Left lung (tissue), 4 donors: ENCODE measurements at regions not wholly inside any gene's neighbourhood (a gene's known extent, or its start where the extent isn't known, plus 50 kb on each side); places are given as distances from the start of the nearest gene placed in this dataset.

ENCODE experiments used
- ATAC-seq: fragments of 200-7000 bp; cut with Tn5 transposase; one replicate; pipeline ENCODE4 v1.9.1; 2020; ENCODE audit warnings: moderate library complexity
- DNase-seq, 4 donors: peaks; one replicate each; pipeline ENCODE4 v3.0.0-alpha.2; 2013 to 2020
- H3K27ac ChIP-seq, 2 donors: fragments of 200-600 bp; sonication (generic) in 1 of 2; one replicate each; pipeline versions ENCODE4 v1.5.0 to v1.8.0; 2020 to 2021
- H3K27me3 ChIP-seq, 2 donors: fragments of 200-600 bp; sonication (generic) in 1 of 2; one replicate each; pipeline versions ENCODE4 v1.5.0 to v1.8.0; 2020 to 2021
- H3K36me3 ChIP-seq, 2 donors: fragments of 200-600 bp; sonication (generic) in 1 of 2; one replicate each; pipeline versions ENCODE4 v1.5.0 to v1.8.0; 2020 to 2021
- H3K4me1 ChIP-seq, 2 donors: fragments of 200-600 bp; one replicate each; pipeline ENCODE4 v1.8.0; 2021
- H3K4me3 ChIP-seq, 2 donors: fragments of 200-600 bp; sonication (generic) in 1 of 2; one replicate each; pipeline versions ENCODE4 v1.5.0 to v1.8.0; 2020 to 2021; ENCODE audit warnings: mild to moderate bottlenecking in 1 of 2
- H3K9me3 ChIP-seq, 2 donors: fragments of 200-600 bp; sonication (generic) in 1 of 2; one replicate each; pipeline versions ENCODE4 v1.5.0 to v1.8.0; 2020 to 2021
- intact Hi-C, 2 donors: fragments of 100-400 bp; cut with DNase I; formaldehyde crosslinking; loops; one replicate each; pipeline versions ENCODE4 v1.11.2 to v1.14.2; 2022
- TF ChIP-seq, protein P1 (sequence below), 2 donors: fragments of 200-600 bp; sonication (generic) in 1 of 2; IDR thresholded peaks; one replicate each; pipeline versions ENCODE4 v1.5.0 to v1.8.0; 2021; ENCODE audit warnings: antibody characterized with exemption in 2 of 2
- donor health status: DM: no; HTN: yes; CAD: no.
- donor health status: DM: no; HTN: no; CAD: no.

GRCh38 chr1:114318961-114319360 is 165.3 kb upstream of the SYT6 start:
- ATAC-seq (no peak), DNase-seq (no peak)
- no peaks in the 10 kb centered on the region for H3K4me1 ChIP-seq
- TF ChIP-seq, protein P1, sequence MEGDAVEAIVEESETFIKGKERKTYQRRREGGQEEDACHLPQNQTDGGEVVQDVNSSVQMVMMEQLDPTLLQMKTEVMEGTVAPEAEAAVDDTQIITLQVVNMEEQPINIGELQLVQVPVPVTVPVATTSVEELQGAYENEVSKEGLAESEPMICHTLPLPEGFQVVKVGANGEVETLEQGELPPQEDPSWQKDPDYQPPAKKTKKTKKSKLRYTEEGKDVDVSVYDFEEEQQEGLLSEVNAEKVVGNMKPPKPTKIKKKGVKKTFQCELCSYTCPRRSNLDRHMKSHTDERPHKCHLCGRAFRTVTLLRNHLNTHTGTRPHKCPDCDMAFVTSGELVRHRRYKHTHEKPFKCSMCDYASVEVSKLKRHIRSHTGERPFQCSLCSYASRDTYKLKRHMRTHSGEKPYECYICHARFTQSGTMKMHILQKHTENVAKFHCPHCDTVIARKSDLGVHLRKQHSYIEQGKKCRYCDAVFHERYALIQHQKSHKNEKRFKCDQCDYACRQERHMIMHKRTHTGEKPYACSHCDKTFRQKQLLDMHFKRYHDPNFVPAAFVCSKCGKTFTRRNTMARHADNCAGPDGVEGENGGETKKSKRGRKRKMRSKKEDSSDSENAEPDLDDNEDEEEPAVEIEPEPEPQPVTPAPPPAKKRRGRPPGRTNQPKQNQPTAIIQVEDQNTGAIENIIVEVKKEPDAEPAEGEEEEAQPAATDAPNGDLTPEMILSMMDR (IDR thresholded peaks at IDR 0.05) = no peak
- no peaks in the 10 kb centered on the region for H3K27me3 ChIP-seq
- H3K27ac ChIP-seq = no peak overlapping the region
- H3K36me3 ChIP-seq = no peaks in the 10 kb centered on the region
- no peaks in the 10 kb centered on the region for H3K9me3 ChIP-seq
- no peak overlapping the region for H3K4me3 ChIP-seq
- intact Hi-C loops = no loop called here

DNA sequence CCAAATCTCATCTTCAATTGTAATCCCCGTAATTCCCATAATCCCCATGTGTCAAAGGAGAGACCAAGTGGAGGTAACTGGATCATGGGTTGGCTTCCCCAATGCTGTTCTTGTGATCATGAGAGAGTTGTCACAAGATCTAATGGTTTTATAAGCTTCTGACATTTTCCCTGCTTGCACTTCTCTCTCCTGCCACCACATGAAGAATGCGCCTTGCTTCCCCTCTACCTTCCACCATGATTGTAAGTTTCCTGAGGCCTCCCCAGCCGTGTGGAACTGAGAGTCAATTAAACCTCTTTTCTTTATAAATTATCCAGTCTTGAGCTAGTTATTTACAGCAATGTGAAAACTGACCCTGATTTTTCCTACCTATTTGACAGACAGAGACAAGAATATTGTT is 162.5 kb upstream of the SYT6 start:
- Histone ChIP-seq H3K36me3 (no peaks in the 10 kb centered on the region), H3K4me3 (no peak overlapping the region), H3K27me3 (no peaks in the 10 kb centered on the region), H3K27ac (no peak overlapping the region), H3K9me3 (no peaks in the 10 kb centered on the region), H3K4me1 (no peaks in the 10 kb centered on the region)
- TF ChIP-seq, protein P1 (IDR thresholded peaks at IDR 0.05) = no peak
- ATAC-seq = no peak
- no peak for DNase-seq
- intact Hi-C loops = no loop called here

DNA sequence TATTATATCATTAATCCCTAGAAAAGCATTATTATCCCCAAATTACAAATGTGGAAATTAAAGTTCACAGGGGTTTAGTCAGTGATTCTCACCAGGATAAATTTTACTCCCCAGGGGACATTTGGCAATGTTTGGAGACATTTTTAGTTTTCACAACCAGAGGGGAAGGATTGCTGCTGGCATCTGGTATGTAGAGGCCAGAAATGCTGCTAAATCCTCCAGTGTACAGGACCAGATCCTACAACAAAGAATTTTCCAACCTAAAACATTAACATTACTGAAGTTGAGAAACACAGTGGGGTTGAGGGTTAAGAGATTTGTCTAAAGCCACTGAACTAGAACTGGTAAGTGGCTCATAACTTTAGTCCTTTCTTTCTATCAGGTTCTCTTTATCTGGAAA is 162.0 kb upstream of the SYT6 start:
- H3K4me3 ChIP-seq = no peak overlapping the region
- no peaks in the 10 kb centered on the region for H3K27me3 ChIP-seq
- TF ChIP-seq, protein P1 (IDR thresholded peaks at IDR 0.05) = no peak
- H3K9me3 ChIP-seq = no peaks in the 10 kb centered on the region
- ATAC-seq (no peak), DNase-seq (no peak)
- H3K36me3 ChIP-seq = no peaks in the 10 kb centered on the region
- intact Hi-C loops = no loop called here
- no peaks in the 10 kb centered on the region for H3K4me1 ChIP-seq
- H3K27ac ChIP-seq = no peak overlapping the region

GRCh38 chr1:114314576-114314975 is 160.9 kb upstream of the SYT6 start:
- ATAC-seq = no peak

GRCh38 chr1:114314098-114314497 is 160.4 kb upstream of the SYT6 start:
- no peaks in the 10 kb centered on the region for H3K27me3 ChIP-seq
- H3K36me3 ChIP-seq = no peaks in the 10 kb centered on the region
- ATAC-seq = no peak
- H3K4me1 ChIP-seq = no peaks in the 10 kb centered on the region
- no peak for DNase-seq
- no peak overlapping the region for H3K4me3 ChIP-seq
- intact Hi-C loops = no loop called here
- H3K27ac ChIP-seq = no peak overlapping the region
- H3K9me3 ChIP-seq = no peaks in the 10 kb centered on the region
- TF ChIP-seq, protein P1 (IDR thresholded peaks at IDR 0.05) = no peak

More at GRCh38 chr1:114314576-114314975, 160.9 kb upstream of the SYT6 start:
- intact Hi-C loops = no loop called here
- Histone ChIP-seq H3K36me3 (no peaks in the 10 kb centered on the region), H3K4me1 (no peaks in the 10 kb centered on the region), H3K27ac (no peak overlapping the region), H3K4me3 (no peak overlapping the region), H3K9me3 (no peaks in the 10 kb centered on the region), H3K27me3 (no peaks in the 10 kb centered on the region)
- DNase-seq = no peak
- TF ChIP-seq, protein P1 (IDR thresholded peaks at IDR 0.05) = no peak
